IMR-90 (cell line): ENCODE measurements at regions not wholly inside any gene's neighbourhood (a gene's known extent, or its start where the extent isn't known, plus 50 kb on each side); places are given as distances from the start of the nearest gene placed in this dataset.

ENCODE experiments used
- ATAC-seq: fragments of 200-7000 bp; cut with Tn5 transposase; 2 replicates; pipeline ENCODE4 v1.9.1; 2020; ENCODE audit warnings: low read depth, mild to moderate bottlenecking, moderate library complexity
- BruUV-seq: library from RNA; stranded (reverse); fragments of 400-500 nt; replicated peaks from 2 replicates; lab custom pipeline; 2021; lab: Mats Ljungman, UMichigan
- CTCF ChIA-PET: fragments of 300-600 bp; formaldehyde crosslinking; extraction: SDS; loops from one replicate; lab custom pipeline; 2021; ENCODE audit warnings: antibody characterized with exemption; lab: Yijun Ruan, JAX
- POLR2A ChIA-PET: fragments of 300-600 bp; sonication (Branson Sonifier 250); formaldehyde crosslinking; loops from one replicate; lab custom pipeline; 2022; ENCODE audit warnings: antibody characterized with exemption; ENCODE audit not compliant: unreplicated experiment; lab: Charles Lee
- DNase-seq: peaks from one replicate; pipeline ENCODE4 v3.0.0; 2013
- H2AFZ ChIP-seq: replicated peaks from 2 replicates; pipeline ENCODE3; 2013; ENCODE audit warnings: low read length, mild to moderate bottlenecking; ENCODE audit not compliant: poor library complexity
- H2AK5ac ChIP-seq: 2 replicates; pipeline ENCODE4 v1.6.1; 2013; ENCODE audit warnings: low read depth, low read length, inconsistent platforms
- H2AK9ac ChIP-seq: replicated peaks from 2 replicates; pipeline ENCODE3; 2013; ENCODE audit warnings: mild to moderate bottlenecking, low read depth, low read length, moderate library complexity; ENCODE audit not compliant: poor library complexity
- H2BK120ac ChIP-seq: 2 replicates; pipeline ENCODE4 v1.6.1; 2013; ENCODE audit warnings: low read depth, low read length, inconsistent platforms
- H2BK15ac ChIP-seq: 3 replicates; pipeline ENCODE4 v1.6.1; 2013; ENCODE audit warnings: low read depth, low read length, inconsistent platforms
- H2BK20ac ChIP-seq: 2 replicates; pipeline ENCODE4 v1.6.1; 2013; ENCODE audit warnings: low read depth, mild to moderate bottlenecking, inconsistent platforms, low read length, moderate library complexity
- H2BK5ac ChIP-seq: 2 replicates; pipeline ENCODE4 v1.6.1; 2013; ENCODE audit warnings: mild to moderate bottlenecking, low read depth, low read length, inconsistent platforms; ENCODE audit not compliant: poor library complexity, severe bottlenecking
- H3K14ac ChIP-seq: replicated peaks from 2 replicates; pipeline ENCODE4 v1.6.1; 2013; ENCODE audit warnings: low read depth, low read length, inconsistent platforms
- H3K18ac ChIP-seq: 2 replicates; pipeline ENCODE4 v1.6.1; 2013; ENCODE audit warnings: low read depth, low read length, control low read depth
- H3K23ac ChIP-seq: 2 replicates; pipeline ENCODE4 v1.6.1; 2013; ENCODE audit warnings: low read depth, low read length, inconsistent platforms
- H3K27ac ChIP-seq: 2 replicates; pipeline ENCODE4 v1.5.1; 2013; ENCODE audit warnings: mild to moderate bottlenecking, control low read depth, low read length; ENCODE audit not compliant: insufficient read depth
- H3K27me3 ChIP-seq: 2 replicates; pipeline ENCODE4 v1.6.1; 2013; ENCODE audit warnings: low read length; ENCODE audit not compliant: control insufficient read depth, insufficient read depth
- H3K36me3 ChIP-seq: 2 replicates; pipeline ENCODE4 v1.6.1; 2013; ENCODE audit warnings: low read length, mixed read lengths; ENCODE audit not compliant: control insufficient read depth, insufficient read depth
- H3K4ac ChIP-seq: 2 replicates; pipeline ENCODE4 v1.6.1; 2013; ENCODE audit warnings: low read depth, low read length, inconsistent platforms
- H3K4me1 ChIP-seq: 2 replicates; pipeline ENCODE4 v1.6.1; 2013; ENCODE audit warnings: low read length, mixed read lengths; ENCODE audit not compliant: control insufficient read depth, insufficient read depth
- H3K4me2 ChIP-seq: 2 replicates; pipeline ENCODE4 v1.6.1; 2013; ENCODE audit warnings: low read depth, mild to moderate bottlenecking, control low read depth, low read length, moderate library complexity
- H3K4me3 ChIP-seq: 2 replicates; pipeline ENCODE4 v1.5.1; 2013; ENCODE audit warnings: low read depth, mild to moderate bottlenecking, control low read depth, low read length, moderate library complexity; ENCODE audit not compliant: insufficient read depth
- H3K56ac ChIP-seq: 2 replicates; pipeline ENCODE4 v1.6.1; 2013; ENCODE audit warnings: low read length, inconsistent platforms; ENCODE audit not compliant: insufficient read depth; ENCODE audit errors: extremely low read depth
- H3K79me1 ChIP-seq, 2 experiments: 2 replicates each; pipeline ENCODE4 v1.6.1; 2013; ENCODE audit warnings: low read length in 2 of 2, inconsistent platforms in 1 of 2, low read depth in 1 of 2
- H3K9ac ChIP-seq: 2 replicates; pipeline ENCODE4 v1.6.1; 2013; ENCODE audit warnings: low read depth, low read length, control low read depth
- H3K9me1 ChIP-seq: 2 replicates; pipeline ENCODE4 v1.6.1; 2013; ENCODE audit warnings: low read length, inconsistent platforms; ENCODE audit not compliant: insufficient read depth
- H3K9me3 ChIP-seq: 2 replicates; pipeline ENCODE4 v1.6.1; 2013; ENCODE audit warnings: low read length; ENCODE audit not compliant: control insufficient read depth, insufficient read depth
- H4K20me1 ChIP-seq: 2 replicates; pipeline ENCODE4 v1.6.1; 2013; ENCODE audit warnings: low read length, inconsistent platforms; ENCODE audit not compliant: insufficient read depth
- H4K5ac ChIP-seq: 2 replicates; pipeline ENCODE4 v1.6.1; 2013; ENCODE audit warnings: mild to moderate bottlenecking, low read depth, low read length, control low read depth
- H4K8ac ChIP-seq, 2 experiments: 2 replicates each; pipeline ENCODE4 v1.6.1; 2013; ENCODE audit warnings: low read depth in 2 of 2, low read length in 2 of 2, control low read depth in 1 of 2, inconsistent platforms in 1 of 2
- H4K91ac ChIP-seq: 2 replicates; pipeline ENCODE4 v1.6.1; 2013; ENCODE audit warnings: low read depth, low read length, inconsistent platforms; ENCODE audit not compliant: insufficient read depth
- BHLHE40 ChIP-seq: fragments of 150-350 bp; IDR thresholded peaks from 2 replicates; pipeline ENCODE4 v1.6.1; 2016; ENCODE audit warnings: mild to moderate bottlenecking, low read depth, low read length
- CEBPB ChIP-seq: IDR thresholded peaks from 2 replicates; pipeline ENCODE4 v1.6.1; 2012; ENCODE audit warnings: low read depth, low read length, improper control_type of control experiment
- CHD1 ChIP-seq: IDR thresholded peaks from 2 replicates; pipeline ENCODE4 v1.6.1; 2012; ENCODE audit warnings: low read depth, low read length, improper control_type of control experiment
- FOS ChIP-seq: fragments of 150-350 bp; IDR thresholded peaks from 2 replicates; pipeline ENCODE4 v1.6.1; 2016; ENCODE audit warnings: low read depth, low read length
- MAFK ChIP-seq: IDR thresholded peaks from 2 replicates; pipeline ENCODE4 v1.6.1; 2012; ENCODE audit warnings: low read depth, low read length, improper control_type of control experiment
- MAZ ChIP-seq: IDR thresholded peaks from 2 replicates; pipeline ENCODE4 v1.6.1; 2012; ENCODE audit warnings: low read depth, mild to moderate bottlenecking, low read length, improper control_type of control experiment, moderate library complexity, borderline replicate concordance
- MXI1 ChIP-seq: IDR thresholded peaks from 2 replicates; pipeline ENCODE4 v1.6.1; 2012; ENCODE audit warnings: low read depth, mild to moderate bottlenecking, low read length, moderate library complexity, borderline replicate concordance
- NFE2L2 ChIP-seq: fragments of 150-350 bp; IDR thresholded peaks from 2 replicates; pipeline ENCODE4 v1.6.1; 2016; ENCODE audit warnings: low read depth, mild to moderate bottlenecking, low read length
- POLR2A ChIP-seq: IDR thresholded peaks from 2 replicates; pipeline ENCODE4 v1.6.1; 2012; ENCODE audit warnings: mild to moderate bottlenecking, low read depth, low read length
- RAD21 ChIP-seq: IDR thresholded peaks from 2 replicates; pipeline ENCODE4 v1.6.1; 2012; ENCODE audit warnings: low read length, improper control_type of control experiment
- RFX5 ChIP-seq: IDR thresholded peaks from 2 replicates; pipeline ENCODE4 v1.8.0; 2012; ENCODE audit warnings: low read depth, mild to moderate bottlenecking, low read length, moderate library complexity
- SMC3 ChIP-seq: fragments of 150-350 bp; IDR thresholded peaks from 2 replicates; pipeline ENCODE4 v1.6.1; 2016; ENCODE audit warnings: low read depth, mild to moderate bottlenecking, antibody characterized with exemption, low read length, moderate library complexity
- WGBS, 2 experiments: methylation state at CpG; one replicate each; pipeline versions ENCODE4 v1.1.5 to v1.1.7; 2013; ENCODE audit warnings: missing lambda C conversion rate in 2 of 2; ENCODE audit not compliant: insufficient read length in 1 of 2; ENCODE audit errors: extremely low coverage in 2 of 2; 5-methylcytosine and 5-hydroxymethylcytosine counted together
- dilution Hi-C: fragments of 300-500 bp; cut with HindIII; formaldehyde crosslinking; loops from one replicate; pipeline ENCODE4 v1.14.3; 2018; ENCODE audit warnings: low sequenced_read_pairs; ENCODE audit not compliant: unreplicated experiment
- in situ Hi-C: fragments of 300-500 bp; cut with MboI; formaldehyde crosslinking; loops from 3 replicates; pipeline ENCODE4 v1.14.3; 2019; ENCODE audit warnings: low sequenced_read_pairs, inconsistent platforms, mixed read lengths
- intact Hi-C: fragments of 100-400 bp; cut with micrococcal nuclease; formaldehyde crosslinking; loops from 2 replicates; pipeline ENCODE4 v1.10.0; 2022
- TF ChIP-seq, protein P1 (sequence below): fragments of 150-350 bp; IDR thresholded peaks from 2 replicates; pipeline ENCODE4 v1.6.1; 2017; ENCODE audit warnings: mild to moderate bottlenecking, antibody characterized with exemption, low read length, low read depth
- TF ChIP-seq, protein P2 (sequence below): fragments of 150-350 bp; IDR thresholded peaks from 2 replicates; pipeline ENCODE4 v1.6.1; 2016; ENCODE audit warnings: low read depth, mild to moderate bottlenecking, low read length, moderate library complexity, borderline replicate concordance
- TF ChIP-seq, protein P3 (sequence below): conservative IDR thresholded peaks from 2 replicates; pipeline ENCODE4 v1.5.1; 2012; ENCODE audit warnings: mild to moderate bottlenecking, low read depth, low read length, improper control_type of control experiment

DNA sequence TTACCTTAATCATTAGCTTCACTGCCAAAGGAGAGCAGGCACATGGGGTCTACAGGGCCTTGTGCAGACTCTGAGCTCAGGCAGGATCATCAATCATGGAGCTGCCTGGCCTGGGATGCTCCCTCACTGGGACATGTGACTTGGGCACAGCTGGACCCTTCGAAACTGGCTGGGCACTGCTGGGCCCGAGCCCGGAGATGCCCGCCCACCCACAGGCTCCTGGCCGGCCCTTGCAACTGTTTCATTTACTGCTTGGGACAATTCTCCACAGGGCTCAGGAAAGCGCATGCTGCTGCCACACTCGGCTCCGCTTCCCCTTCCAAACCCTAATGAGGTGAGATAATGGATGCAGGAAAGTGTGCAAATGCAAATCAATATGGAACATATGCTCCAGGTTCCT is 387.5 kb downstream of the TRIM36 start:
- no peaks in the 10 kb centered on the region for H4K20me1 ChIP-seq
- dilution Hi-C loops (no loop called here), in situ Hi-C loops (no loop called here), intact Hi-C loops (no loop called here)
- H2BK15ac ChIP-seq, result no peak overlapping the region
- no TSS peak for BruUV-seq
- H2BK5ac ChIP-seq, result no peak overlapping the region
- no peak overlapping the region for H4K5ac ChIP-seq
- DNase-seq (no peak), ATAC-seq (no peak)
- H4K91ac ChIP-seq, result no peak overlapping the region
- no peak overlapping the region for H3K4me3 ChIP-seq
- H3K18ac ChIP-seq, result no peak overlapping the region
- no peak overlapping the region for H4K8ac ChIP-seq
- WGBS, 2 experiments, result 40% methylated on average over 1 of the region's 8 CpGs; no CpG with 5 or more reads in 1 of the 2 experiments
- CTCF ChIA-PET, result no interaction called here
- H2AK5ac ChIP-seq, result no peak overlapping the region
- no peak overlapping the region for H3K14ac ChIP-seq
- H2AFZ ChIP-seq, result no peak overlapping the region
- POLR2A ChIA-PET, result no interaction called here
- H3K36me3 ChIP-seq, result no peaks in the 10 kb centered on the region
- H3K23ac ChIP-seq, result no peak overlapping the region
- no peak overlapping the region for H3K4me2 ChIP-seq
- H3K27ac ChIP-seq, result no peak overlapping the region
- H3K4me1 ChIP-seq, result no peaks in the 10 kb centered on the region
- no peaks in the 10 kb centered on the region for H3K27me3 ChIP-seq
- H3K4ac ChIP-seq, result no peak overlapping the region
- no peak overlapping the region for H3K9ac ChIP-seq
- no peaks in the 10 kb centered on the region for H3K9me1 ChIP-seq
- H3K9me3 ChIP-seq, result peaks cover 21% of the 10 kb centered on the region
- H3K56ac ChIP-seq, result no peak overlapping the region
- H2BK120ac ChIP-seq, result no peak overlapping the region
- H2AK9ac ChIP-seq, result no peak overlapping the region
- H3K79me1 ChIP-seq, result no peaks in the 10 kb centered on the region
- no peak overlapping the region for H2BK20ac ChIP-seq
- TF ChIP-seq SMC3 (no peak), CEBPB (no peak), POLR2A (no peak), NFE2L2 (no peak), MAFK (no peak), RAD21 (no peak), MAZ (no peak), RFX5 (no peak), BHLHE40 (no peak), FOS (no peak), MXI1 (no peak), CHD1 (no peak)
- TF ChIP-seq, protein P1, sequence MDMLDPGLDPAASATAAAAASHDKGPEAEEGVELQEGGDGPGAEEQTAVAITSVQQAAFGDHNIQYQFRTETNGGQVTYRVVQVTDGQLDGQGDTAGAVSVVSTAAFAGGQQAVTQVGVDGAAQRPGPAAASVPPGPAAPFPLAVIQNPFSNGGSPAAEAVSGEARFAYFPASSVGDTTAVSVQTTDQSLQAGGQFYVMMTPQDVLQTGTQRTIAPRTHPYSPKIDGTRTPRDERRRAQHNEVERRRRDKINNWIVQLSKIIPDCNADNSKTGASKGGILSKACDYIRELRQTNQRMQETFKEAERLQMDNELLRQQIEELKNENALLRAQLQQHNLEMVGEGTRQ, result no peak
- TF ChIP-seq, protein P2, sequence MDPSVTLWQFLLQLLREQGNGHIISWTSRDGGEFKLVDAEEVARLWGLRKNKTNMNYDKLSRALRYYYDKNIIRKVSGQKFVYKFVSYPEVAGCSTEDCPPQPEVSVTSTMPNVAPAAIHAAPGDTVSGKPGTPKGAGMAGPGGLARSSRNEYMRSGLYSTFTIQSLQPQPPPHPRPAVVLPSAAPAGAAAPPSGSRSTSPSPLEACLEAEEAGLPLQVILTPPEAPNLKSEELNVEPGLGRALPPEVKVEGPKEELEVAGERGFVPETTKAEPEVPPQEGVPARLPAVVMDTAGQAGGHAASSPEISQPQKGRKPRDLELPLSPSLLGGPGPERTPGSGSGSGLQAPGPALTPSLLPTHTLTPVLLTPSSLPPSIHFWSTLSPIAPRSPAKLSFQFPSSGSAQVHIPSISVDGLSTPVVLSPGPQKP, result no peak
- TF ChIP-seq, protein P3, sequence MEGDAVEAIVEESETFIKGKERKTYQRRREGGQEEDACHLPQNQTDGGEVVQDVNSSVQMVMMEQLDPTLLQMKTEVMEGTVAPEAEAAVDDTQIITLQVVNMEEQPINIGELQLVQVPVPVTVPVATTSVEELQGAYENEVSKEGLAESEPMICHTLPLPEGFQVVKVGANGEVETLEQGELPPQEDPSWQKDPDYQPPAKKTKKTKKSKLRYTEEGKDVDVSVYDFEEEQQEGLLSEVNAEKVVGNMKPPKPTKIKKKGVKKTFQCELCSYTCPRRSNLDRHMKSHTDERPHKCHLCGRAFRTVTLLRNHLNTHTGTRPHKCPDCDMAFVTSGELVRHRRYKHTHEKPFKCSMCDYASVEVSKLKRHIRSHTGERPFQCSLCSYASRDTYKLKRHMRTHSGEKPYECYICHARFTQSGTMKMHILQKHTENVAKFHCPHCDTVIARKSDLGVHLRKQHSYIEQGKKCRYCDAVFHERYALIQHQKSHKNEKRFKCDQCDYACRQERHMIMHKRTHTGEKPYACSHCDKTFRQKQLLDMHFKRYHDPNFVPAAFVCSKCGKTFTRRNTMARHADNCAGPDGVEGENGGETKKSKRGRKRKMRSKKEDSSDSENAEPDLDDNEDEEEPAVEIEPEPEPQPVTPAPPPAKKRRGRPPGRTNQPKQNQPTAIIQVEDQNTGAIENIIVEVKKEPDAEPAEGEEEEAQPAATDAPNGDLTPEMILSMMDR, result no peak
